Kidney (tissue), 13 donors: ENCODE measurements at regions not wholly inside any gene's neighbourhood (a gene's known extent, or its start where the extent isn't known, plus 50 kb on each side); places are given as distances from the start of the nearest gene placed in this dataset.

Experiments used
- DNase-seq, 5 donors: peaks; one replicate each; pipeline ENCODE4 v3.0.0-alpha.2; 2013 to 2020
- FAIRE-seq: peaks from 2 replicates; lab custom pipeline; 2012; peaks lifted over from hg19 to GRCh38; lab: Jason Lieb, UNC
- H3K27ac ChIP-seq, 2 donors: one replicate each; pipeline ENCODE4 v1.7.0; 2013; ENCODE audit warnings: low read depth in 2 of 2, low read length in 2 of 2, inconsistent platforms in 1 of 2
- H3K27me3 ChIP-seq: one replicate; pipeline ENCODE4 v1.7.1; 2013; ENCODE audit warnings: low read length, inconsistent platforms; ENCODE audit not compliant: control insufficient read depth, insufficient read depth
- H3K36me3 ChIP-seq, 3 donors: one replicate each; pipeline versions ENCODE4 v1.7.0 to v1.7.1; 2013; ENCODE audit warnings: low read length in 3 of 3, control low read depth in 1 of 3, inconsistent platforms in 1 of 3; ENCODE audit not compliant: insufficient read depth in 3 of 3, control insufficient read depth in 2 of 3
- H3K4me1 ChIP-seq, 3 donors: one replicate each; pipeline versions ENCODE4 v1.7.0 to v1.7.1; 2013; ENCODE audit warnings: low read length in 3 of 3, inconsistent platforms in 1 of 3, low read depth in 1 of 3; ENCODE audit not compliant: control insufficient read depth in 2 of 3, insufficient read depth in 2 of 3
- H3K4me3 ChIP-seq, 3 donors: one replicate each; pipeline versions ENCODE4 v1.7.0 to v1.8.1; 2013; ENCODE audit warnings: low read length in 3 of 3, control low read depth in 1 of 3, inconsistent platforms in 1 of 3
- H3K9ac ChIP-seq, 3 donors: one replicate each; pipeline versions ENCODE4 v1.7.0 to v1.7.1; 2013; ENCODE audit warnings: low read length in 3 of 3, control low read depth in 1 of 3, inconsistent platforms in 1 of 3
- H3K9me3 ChIP-seq, 3 donors: one replicate each; pipeline versions ENCODE4 v1.7.0 to v1.7.1; 2013; ENCODE audit warnings: low read length in 3 of 3, control low read depth in 1 of 3, inconsistent platforms in 1 of 3; ENCODE audit not compliant: control insufficient read depth in 2 of 3, insufficient read depth in 1 of 3
- intact Hi-C: fragments of 100-400 bp; cut with DNase I; formaldehyde crosslinking; loops from one replicate; pipeline ENCODE4 v1.11.1; 2022
- TF ChIP-seq, protein P1 (sequence below): IDR thresholded peaks from 3 replicates; pipeline ENCODE4 v1.5.1; 2012; ENCODE audit warnings: mild to moderate bottlenecking, moderate library complexity, borderline replicate concordance; ENCODE audit not compliant: insufficient read depth; ENCODE audit errors: extremely low read depth
- donor health status: control.
- donor health status: control.
- donor health status: control.
- donor health status: control.
- donor health status: control.
- donor health status: DM: yes; HTN: yes; CAD: no.
- donor health status: Normal renal cell carcinoma (clear cell type).

- FAIRE-seq: no peak
- intact Hi-C loops: no loop called here
These were observed 293.2 kb upstream of the SLC7A11 start for GRCh38 chr4:138535316-138535715.

GRCh38 chr4:138522366-138522765 lies 280.2 kb upstream of the SLC7A11 start:
- FAIRE-seq (no peak), DNase-seq (no peak)
- no peaks in the 10 kb centered on the region for H3K4me1 ChIP-seq
- H3K4me3 ChIP-seq: no peak overlapping the region
- TF ChIP-seq, protein P1, sequence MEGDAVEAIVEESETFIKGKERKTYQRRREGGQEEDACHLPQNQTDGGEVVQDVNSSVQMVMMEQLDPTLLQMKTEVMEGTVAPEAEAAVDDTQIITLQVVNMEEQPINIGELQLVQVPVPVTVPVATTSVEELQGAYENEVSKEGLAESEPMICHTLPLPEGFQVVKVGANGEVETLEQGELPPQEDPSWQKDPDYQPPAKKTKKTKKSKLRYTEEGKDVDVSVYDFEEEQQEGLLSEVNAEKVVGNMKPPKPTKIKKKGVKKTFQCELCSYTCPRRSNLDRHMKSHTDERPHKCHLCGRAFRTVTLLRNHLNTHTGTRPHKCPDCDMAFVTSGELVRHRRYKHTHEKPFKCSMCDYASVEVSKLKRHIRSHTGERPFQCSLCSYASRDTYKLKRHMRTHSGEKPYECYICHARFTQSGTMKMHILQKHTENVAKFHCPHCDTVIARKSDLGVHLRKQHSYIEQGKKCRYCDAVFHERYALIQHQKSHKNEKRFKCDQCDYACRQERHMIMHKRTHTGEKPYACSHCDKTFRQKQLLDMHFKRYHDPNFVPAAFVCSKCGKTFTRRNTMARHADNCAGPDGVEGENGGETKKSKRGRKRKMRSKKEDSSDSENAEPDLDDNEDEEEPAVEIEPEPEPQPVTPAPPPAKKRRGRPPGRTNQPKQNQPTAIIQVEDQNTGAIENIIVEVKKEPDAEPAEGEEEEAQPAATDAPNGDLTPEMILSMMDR: no peak
- no peak overlapping the region for H3K27ac ChIP-seq
- H3K9ac ChIP-seq: no peak overlapping the region
- intact Hi-C loops: no loop called here
- H3K27me3 ChIP-seq: no peaks in the 10 kb centered on the region
- H3K9me3 ChIP-seq: no peaks in the 10 kb centered on the region
- no peaks in the 10 kb centered on the region for H3K36me3 ChIP-seq

More at GRCh38 chr4:138535316-138535715, 293.2 kb upstream of the SLC7A11 start:
- H3K27ac ChIP-seq: no peak overlapping the region
- no peaks in the 10 kb centered on the region for H3K4me1 ChIP-seq
- no peak for DNase-seq
- TF ChIP-seq, protein P1: no peak
- no peak overlapping the region for H3K9ac ChIP-seq
- no peak overlapping the region for H3K4me3 ChIP-seq
- no peaks in the 10 kb centered on the region for H3K27me3 ChIP-seq
- H3K36me3 ChIP-seq: no peaks in the 10 kb centered on the region
- peaks cover 0 to 19% (median 4%) of the 10 kb centered on the region in 3 donors for H3K9me3 ChIP-seq

- Histone ChIP-seq H3K36me3 (no peaks in the 10 kb centered on the region), H3K27me3 (no peaks in the 10 kb centered on the region), H3K4me1 (no peaks in the 10 kb centered on the region), H3K27ac (no peak overlapping the region), H3K9ac (no peak overlapping the region), H3K4me3 (no peak overlapping the region), H3K9me3 (no peaks in the 10 kb centered on the region)
- TF ChIP-seq, protein P1: no peak
- no peak for DNase-seq
- FAIRE-seq: no peak
- intact Hi-C loops: no loop called here
These were observed 279.7 kb upstream of the SLC7A11 start for GRCh38 chr4:138521809-138522208.

- no peaks in the 10 kb centered on the region for H3K9me3 ChIP-seq
- H3K27ac ChIP-seq: no peak overlapping the region
- intact Hi-C loops: no loop called here
- H3K36me3 ChIP-seq: no peaks in the 10 kb centered on the region
- H3K4me3 ChIP-seq: no peak overlapping the region
- TF ChIP-seq, protein P1: no peak
- no peaks in the 10 kb centered on the region for H3K4me1 ChIP-seq
- H3K9ac ChIP-seq: no peak overlapping the region
- no peaks in the 10 kb centered on the region for H3K27me3 ChIP-seq
- DNase-seq (no peak), FAIRE-seq (no peak)
These were observed 277.3 kb upstream of the SLC7A11 start for GRCh38 chr4:138519436-138519835.
